HEK293T (cell line): ENCODE measurements at regions not wholly inside any gene's neighbourhood (a gene's known extent, or its start where the extent isn't known, plus 50 kb on each side); places are given as distances from the start of the nearest gene placed in this dataset.

ENCODE experiments used
- BHLHE40 ChIP-seq: fragments of 450-650 bp; IDR thresholded peaks from 2 replicates; pipeline ENCODE4 v1.6.1; 2016; ENCODE audit warnings: mild to moderate bottlenecking, moderate library complexity, borderline replicate concordance
- CTBP1 ChIP-seq: fragments of 450-650 bp; IDR thresholded peaks from 2 replicates; pipeline ENCODE4 v1.6.1; 2016; ENCODE audit warnings: borderline replicate concordance
- ELF4 ChIP-seq: fragments of 450-650 bp; IDR thresholded peaks from 2 replicates; pipeline ENCODE4 v1.6.1; 2017; ENCODE audit warnings: antibody characterized with exemption
- FOXA1 ChIP-seq: fragments of 450-650 bp; IDR thresholded peaks from 2 replicates; pipeline ENCODE4 v1.6.1; 2016; ENCODE audit warnings: mild to moderate bottlenecking
- FOXK2 ChIP-seq: fragments of 450-650 bp; IDR thresholded peaks from 2 replicates; pipeline ENCODE4 v1.6.1; 2016; ENCODE audit warnings: mild to moderate bottlenecking
- FOXM1 ChIP-seq: fragments of 450-650 bp; IDR thresholded peaks from 2 replicates; pipeline ENCODE4 v1.6.1; 2017; ENCODE audit warnings: mild to moderate bottlenecking, borderline replicate concordance
- HDGF ChIP-seq: fragments of 450-650 bp; IDR thresholded peaks from 2 replicates; pipeline ENCODE4 v1.6.1; 2017; ENCODE audit warnings: antibody characterized with exemption, borderline replicate concordance
- SP1 ChIP-seq: fragments of 450-650 bp; IDR thresholded peaks from 2 replicates; pipeline ENCODE4 v1.6.1; 2017

DNA sequence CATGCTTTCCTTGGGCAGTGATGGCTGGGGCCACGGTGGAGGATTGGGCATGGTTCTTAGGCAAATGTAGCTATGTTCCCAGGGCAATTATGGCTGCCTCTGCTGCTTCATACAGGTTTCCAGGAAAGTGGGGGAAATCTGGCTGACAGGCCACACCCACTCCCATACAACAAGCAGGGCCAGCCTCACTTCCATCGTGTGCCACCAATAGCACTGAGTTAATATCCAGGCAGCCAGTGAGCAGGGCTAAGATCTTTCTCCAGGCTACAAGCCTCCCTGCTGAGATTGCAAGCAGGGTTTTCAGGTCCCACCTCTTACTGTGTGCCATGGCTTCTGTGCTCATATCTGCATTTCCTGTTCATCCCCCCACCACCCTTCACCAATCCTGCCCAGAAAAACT lies 1291.9 kb downstream of the SI start:
- no peak for TF ChIP-seq ELF4
- TF ChIP-seq SP1: no peak
- no peak for TF ChIP-seq FOXA1
- TF ChIP-seq BHLHE40: no peak
- TF ChIP-seq FOXM1: no peak
- no peak for TF ChIP-seq FOXK2
- TF ChIP-seq HDGF: no peak
- TF ChIP-seq CTBP1: no peak
